GM20000 (cell line): ENCODE measurements at regions not wholly inside any gene's neighbourhood (a gene's known extent, or its start where the extent isn't known, plus 50 kb on each side); places are given as distances from the start of the nearest gene placed in this dataset.

Experiments
- DNase-seq: peaks from one replicate; pipeline ENCODE4 v3.0.0; 2012; ENCODE audit warnings: low spot score
- TF ChIP-seq, protein P1 (sequence below): IDR thresholded peaks from 2 replicates; pipeline ENCODE4 v1.5.1; 2012; ENCODE audit warnings: mild to moderate bottlenecking, control low read depth; ENCODE audit errors: extremely low read depth, missing control alignments

DNA sequence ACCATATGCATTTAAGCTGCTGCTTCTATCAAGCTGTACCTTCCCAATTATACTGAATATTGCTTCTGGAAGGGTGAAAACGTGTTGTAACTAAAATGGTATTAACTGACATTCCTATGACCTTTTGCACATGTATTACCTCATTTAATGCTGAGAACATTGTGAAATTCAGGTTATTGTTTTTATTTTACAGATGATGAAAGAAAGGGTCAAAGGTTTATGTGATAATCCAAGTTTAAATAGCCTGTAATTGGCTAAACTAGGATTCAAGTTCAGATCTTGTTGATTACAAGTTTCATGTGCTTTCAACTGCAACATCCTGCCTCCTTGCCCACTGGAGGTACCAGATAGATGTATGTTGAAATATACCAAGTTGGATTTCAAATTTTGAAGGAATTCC is 433.3 kb upstream of the PRICKLE1 start:
- TF ChIP-seq, protein P1, sequence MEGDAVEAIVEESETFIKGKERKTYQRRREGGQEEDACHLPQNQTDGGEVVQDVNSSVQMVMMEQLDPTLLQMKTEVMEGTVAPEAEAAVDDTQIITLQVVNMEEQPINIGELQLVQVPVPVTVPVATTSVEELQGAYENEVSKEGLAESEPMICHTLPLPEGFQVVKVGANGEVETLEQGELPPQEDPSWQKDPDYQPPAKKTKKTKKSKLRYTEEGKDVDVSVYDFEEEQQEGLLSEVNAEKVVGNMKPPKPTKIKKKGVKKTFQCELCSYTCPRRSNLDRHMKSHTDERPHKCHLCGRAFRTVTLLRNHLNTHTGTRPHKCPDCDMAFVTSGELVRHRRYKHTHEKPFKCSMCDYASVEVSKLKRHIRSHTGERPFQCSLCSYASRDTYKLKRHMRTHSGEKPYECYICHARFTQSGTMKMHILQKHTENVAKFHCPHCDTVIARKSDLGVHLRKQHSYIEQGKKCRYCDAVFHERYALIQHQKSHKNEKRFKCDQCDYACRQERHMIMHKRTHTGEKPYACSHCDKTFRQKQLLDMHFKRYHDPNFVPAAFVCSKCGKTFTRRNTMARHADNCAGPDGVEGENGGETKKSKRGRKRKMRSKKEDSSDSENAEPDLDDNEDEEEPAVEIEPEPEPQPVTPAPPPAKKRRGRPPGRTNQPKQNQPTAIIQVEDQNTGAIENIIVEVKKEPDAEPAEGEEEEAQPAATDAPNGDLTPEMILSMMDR = no peak
- no peak for DNase-seq

DNA sequence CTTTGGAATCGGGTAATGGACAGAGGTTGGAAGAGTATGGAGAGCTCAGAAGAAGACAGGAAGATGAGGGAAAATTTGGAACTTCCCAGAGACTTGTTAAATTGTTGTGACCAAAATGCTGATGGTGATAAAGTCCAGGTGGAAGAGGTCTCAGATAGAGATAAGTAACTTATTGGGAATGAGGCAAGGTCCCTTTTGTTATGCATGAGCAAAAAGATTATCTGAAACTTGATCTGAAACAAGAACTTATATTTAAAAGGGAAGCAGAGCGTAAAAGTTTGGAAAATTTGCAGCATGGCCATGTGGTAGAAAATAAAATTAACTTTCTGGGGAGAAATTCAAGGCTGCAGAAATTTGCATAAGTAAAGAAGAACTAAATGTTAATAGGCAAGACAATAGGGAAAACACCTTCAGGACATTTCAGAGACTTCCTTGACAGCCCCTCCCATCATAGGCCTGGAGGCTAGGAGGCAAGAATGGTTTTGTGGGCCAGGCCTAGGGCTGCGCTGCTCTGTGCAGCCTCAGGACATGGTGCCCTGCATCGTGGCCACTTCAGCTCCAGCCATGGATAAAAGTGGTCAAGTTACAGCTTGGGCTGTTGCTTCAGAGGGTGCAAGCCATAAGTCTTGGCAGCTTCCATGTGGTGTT is 425.7 kb upstream of the PRICKLE1 start:
- no peak for DNase-seq
- TF ChIP-seq, protein P1 = no peak

DNA sequence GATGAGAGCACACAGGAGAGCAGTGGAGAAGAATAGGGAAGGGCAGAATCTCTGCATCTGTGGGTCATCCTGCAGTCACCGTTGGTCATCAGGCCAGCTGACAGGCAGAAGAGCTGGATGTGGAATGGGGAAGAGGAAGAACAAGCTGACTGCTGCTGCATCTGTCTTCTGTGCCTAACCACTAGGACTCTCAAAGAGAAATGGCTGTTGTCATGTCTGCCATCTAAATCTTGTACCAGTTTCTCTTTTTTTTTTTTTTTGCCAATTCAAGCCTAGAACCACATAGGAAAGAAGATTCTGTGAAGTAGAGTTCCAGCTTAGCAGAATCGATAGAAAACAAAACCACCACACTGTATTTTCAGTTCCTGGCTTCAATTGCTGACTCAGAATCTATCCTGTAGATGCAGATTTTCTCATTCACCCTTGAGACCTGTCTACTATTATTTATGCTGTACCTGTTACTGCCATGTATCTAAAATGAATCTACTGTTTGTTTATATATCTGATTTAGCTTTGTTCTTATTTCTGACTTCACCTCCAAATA is 421.9 kb upstream of the PRICKLE1 start:
- TF ChIP-seq, protein P1 = no peak

DNA sequence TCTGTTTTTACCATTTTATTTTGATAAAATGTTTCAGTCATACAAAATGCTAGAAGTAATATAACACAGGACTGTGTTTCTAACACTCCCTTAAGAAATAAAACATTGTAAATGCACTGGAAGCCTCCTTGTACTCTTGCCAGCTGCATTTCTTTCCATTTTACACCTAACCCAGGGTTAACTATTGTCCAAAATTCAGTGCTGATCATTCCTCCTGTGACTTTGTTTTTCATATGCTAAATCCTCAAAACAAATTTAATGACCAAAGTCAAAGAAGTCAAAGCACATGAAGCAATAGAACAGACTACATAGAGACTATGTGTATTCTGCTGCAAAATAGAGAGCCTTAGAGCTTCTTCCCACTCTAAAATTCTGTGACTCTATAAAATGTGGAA is 420.3 kb upstream of the PRICKLE1 start:
- TF ChIP-seq, protein P1 = no peak
- DNase-seq = no peak

More for the DNA sequence above, 421.9 kb upstream of the PRICKLE1 start:
- DNase-seq = peak; percentile 4

DNA sequence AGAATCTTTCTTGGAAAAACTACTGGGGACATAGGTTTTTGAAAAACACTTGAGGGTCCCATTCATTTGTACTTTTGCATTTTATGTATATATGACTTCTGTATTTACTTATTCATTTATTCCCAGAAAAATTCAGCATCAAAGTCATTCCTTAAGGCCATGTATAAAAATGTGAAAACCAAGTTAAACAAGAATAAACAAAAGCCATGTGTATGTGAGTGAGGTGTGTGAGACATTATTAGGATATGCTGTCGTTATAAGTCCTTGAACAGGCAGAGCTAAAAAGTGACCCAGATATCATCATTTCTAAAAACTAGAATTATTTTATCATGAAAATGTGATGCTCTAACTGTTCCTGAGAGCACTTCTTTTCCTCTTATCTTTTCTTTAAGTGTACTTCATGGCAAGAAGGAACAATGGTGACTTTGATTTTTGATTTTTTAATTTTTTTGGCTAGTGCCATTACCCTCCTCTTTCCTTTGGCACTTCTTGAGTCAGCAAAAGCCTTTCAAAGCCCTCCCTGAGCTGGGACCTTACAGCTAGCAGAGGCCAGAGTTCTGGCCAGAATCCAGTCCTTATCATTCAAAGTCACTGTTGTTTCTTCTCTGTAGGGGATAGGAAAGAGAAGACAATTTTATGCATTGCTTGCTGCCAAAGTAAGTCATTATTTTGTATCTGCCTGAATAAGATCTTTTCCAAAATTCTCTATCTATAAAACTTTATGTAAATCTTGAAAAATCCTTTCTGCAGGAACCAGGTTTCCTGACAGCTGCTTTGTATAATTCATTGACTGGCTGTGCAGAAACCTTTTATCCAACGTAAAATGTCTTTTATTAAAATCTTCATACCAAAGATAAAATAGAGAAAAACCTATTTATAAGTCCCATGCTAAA is 419.7 kb upstream of the PRICKLE1 start:
- TF ChIP-seq, protein P1 = no peak
- DNase-seq = no peak

DNA sequence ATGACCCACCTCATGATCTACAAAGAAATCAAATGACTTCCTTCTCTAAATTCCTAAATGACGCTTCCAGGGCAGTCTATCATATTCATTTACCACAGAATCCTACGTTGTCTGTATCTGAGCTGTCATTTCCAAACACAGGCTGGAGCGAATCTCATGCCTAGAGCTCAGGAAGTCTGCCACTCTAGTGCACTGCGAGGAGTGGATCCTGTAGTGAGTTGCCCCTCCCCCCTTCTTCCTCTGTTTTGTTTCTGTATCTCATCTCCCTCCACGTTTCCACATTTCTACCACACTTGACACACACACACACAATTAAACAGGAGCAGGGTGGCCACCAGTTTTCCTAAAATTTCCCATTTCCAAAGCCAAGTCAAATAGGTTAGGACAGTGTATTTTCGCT is 415.4 kb upstream of the PRICKLE1 start:
- TF ChIP-seq, protein P1 = no peak
- no peak for DNase-seq

DNA sequence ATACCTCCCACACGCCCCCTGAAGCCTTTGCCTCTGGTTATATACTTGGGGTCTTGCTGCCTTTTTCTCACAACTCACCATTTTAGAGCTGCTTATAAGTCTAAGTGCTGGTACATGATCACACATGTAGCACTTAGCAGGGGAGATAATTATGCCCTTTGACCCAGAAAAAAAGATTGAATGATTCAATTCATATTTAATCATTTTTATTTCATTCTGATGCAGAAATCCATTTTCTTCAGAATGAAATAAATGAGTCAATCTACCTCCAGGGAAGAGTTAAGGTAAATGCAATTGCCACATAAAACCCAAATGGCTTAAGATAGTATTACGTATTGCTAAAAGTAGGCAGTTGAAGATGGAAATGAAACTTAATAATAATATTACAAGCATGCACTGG is 414.6 kb upstream of the PRICKLE1 start:
- TF ChIP-seq, protein P1 = no peak
- no peak for DNase-seq
